CD4-positive, alpha-beta T cell (primary cell): ENCODE measurements at regions not wholly inside any gene's neighbourhood (a gene's known extent, or its start where the extent isn't known, plus 50 kb on each side); places are given as distances from the start of the nearest gene placed in this dataset.

Experiments used
- ATAC-seq: fragments of 200-7000 bp; cut with Tn5 transposase; one replicate; pipeline ENCODE4 v1.10.0; 2022; ENCODE audit warnings: mild to moderate bottlenecking; ENCODE audit not compliant: poor library complexity
- CTCF ChIA-PET: fragments of 350-600 bp; sonication (Branson Sonifier 250); formaldehyde crosslinking; loops from one replicate; lab custom pipeline; 2021; ENCODE audit warnings: antibody characterized with exemption, inconsistent platforms; lab: Charles Lee
- POLR2A ChIA-PET: fragments of 350-600 bp; sonication (Branson Sonifier 250); formaldehyde crosslinking; loops from one replicate; lab custom pipeline; 2021; ENCODE audit warnings: antibody characterized with exemption, inconsistent platforms; lab: Charles Lee
- DNase-seq, 14 experiments: peaks; one replicate each; pipeline ENCODE4 v3.0.0-alpha.2; 2013 to 2020; ENCODE audit warnings: mixed read lengths in 2 of 14
- H3K27ac ChIP-seq, 2 donors: one replicate each; pipeline versions ENCODE4 v1.5.1 to v1.7.0; 2013; ENCODE audit warnings: low read length in 2 of 2, low read depth in 1 of 2, mild to moderate bottlenecking in 1 of 2
- H3K27me3 ChIP-seq, 2 experiments: 1 replicate in 1 of 2; 2 replicates in 1 of 2; pipeline versions ENCODE4 v1.6.1 to v1.7.0; 2013; ENCODE audit warnings: low read length in 2 of 2, control low read depth in 1 of 2, mild to moderate bottlenecking in 1 of 2, moderate library complexity in 1 of 2; ENCODE audit not compliant: insufficient read depth in 2 of 2, control insufficient read depth in 1 of 2
- H3K36me3 ChIP-seq: one replicate; pipeline ENCODE4 v1.6.1; 2013; ENCODE audit warnings: low read length, control low read depth; ENCODE audit not compliant: insufficient read depth
- H3K4me1 ChIP-seq: one replicate; pipeline ENCODE4 v1.6.1; 2013; ENCODE audit warnings: low read length, control low read depth; ENCODE audit not compliant: insufficient read depth
- H3K4me3 ChIP-seq: one replicate; pipeline ENCODE4 v1.5.1; 2013; ENCODE audit warnings: mild to moderate bottlenecking, low read length, moderate library complexity
- H3K9me3 ChIP-seq, 2 experiments: 1 replicate in 1 of 2; 2 replicates in 1 of 2; pipeline versions ENCODE4 v1.6.1 to v1.7.0; 2013; ENCODE audit warnings: low read length in 2 of 2, mild to moderate bottlenecking in 2 of 2, control low read depth in 1 of 2, moderate library complexity in 1 of 2; ENCODE audit not compliant: control insufficient read depth in 1 of 2, insufficient read depth in 1 of 2
- H3K27ac Mint-ChIP-seq: one replicate; pipeline ENCODE4 v1.8.0; 2020; ENCODE audit warnings: mixed read lengths
- H3K27me3 Mint-ChIP-seq: one replicate; pipeline ENCODE4 v1.8.0; 2021; ENCODE audit warnings: mixed read lengths
- H3K36me3 Mint-ChIP-seq: one replicate; pipeline ENCODE4 v1.8.0; 2021; ENCODE audit warnings: low read depth, mixed read lengths
- H3K4me1 Mint-ChIP-seq: one replicate; pipeline ENCODE4 v1.8.0; 2021; ENCODE audit warnings: low read depth, mixed read lengths
- H3K4me3 Mint-ChIP-seq: one replicate; pipeline ENCODE4 v1.8.0; 2020; ENCODE audit warnings: mild to moderate bottlenecking, mixed read lengths
- H3K9me3 Mint-ChIP-seq: one replicate; pipeline ENCODE4 v1.8.0; 2020; ENCODE audit warnings: mixed read lengths
- CTCF ChIP-seq: fragments of 200-600 bp; IDR thresholded peaks from one replicate; pipeline ENCODE4 v1.8.0; 2022; ENCODE audit warnings: antibody characterized with exemption, mild to moderate bottlenecking
- intact Hi-C, 2 experiments: fragments of 100-400 bp; cut with DNase I in 1 of 2; cut with micrococcal nuclease in 1 of 2; formaldehyde crosslinking; loops; one replicate each; pipeline versions ENCODE4 v1.15.1 to v1.9.0; 2023 to 2025; cut with DNase I, micrococcal nuclease

- Histone ChIP-seq H3K36me3 (no peaks in the 10 kb centered on the region), H3K9me3 (no peaks in the 10 kb centered on the region), H3K27me3 (no peaks in the 10 kb centered on the region), H3K27ac (no peak overlapping the region), H3K4me3 (no peak overlapping the region), H3K4me1 (no peaks in the 10 kb centered on the region)
- Mint-ChIP-seq H3K36me3 (no peaks in the 10 kb centered on the region), H3K9me3 (peaks cover 3% of the 10 kb centered on the region), H3K27me3 (no peaks in the 10 kb centered on the region), H3K27ac (no peak overlapping the region), H3K4me3 (no peak overlapping the region), H3K4me1 (no peaks in the 10 kb centered on the region)
- ATAC-seq (no peak), DNase-seq (no peak)
- TF ChIP-seq CTCF, result no peak
- ChIA-PET CTCF (no interaction called here), POLR2A (no interaction called here)
- intact Hi-C loops, result no loop called here
Observed at GRCh38 chr6:92147246-92147645, 1272.1 kb downstream of the EPHA7 start.

GRCh38 chr6:92139601-92140000 lies 1279.8 kb downstream of the EPHA7 start:
- H3K36me3 ChIP-seq, result no peaks in the 10 kb centered on the region
- H3K4me1 Mint-ChIP-seq, result no peaks in the 10 kb centered on the region
- DNase-seq, result no peak
- CTCF ChIA-PET, result no interaction called here
- peaks cover 19% of the 10 kb centered on the region for H3K9me3 Mint-ChIP-seq
- H3K27me3 ChIP-seq, result no peaks in the 10 kb centered on the region
- TF ChIP-seq CTCF, result no peak
- no peak overlapping the region for H3K4me3 ChIP-seq
- H3K4me3 Mint-ChIP-seq, result no peak overlapping the region
- H3K27me3 Mint-ChIP-seq, result no peaks in the 10 kb centered on the region
- H3K36me3 Mint-ChIP-seq, result no peaks in the 10 kb centered on the region
- POLR2A ChIA-PET, result no interaction called here
- intact Hi-C loops, result no loop called here
- no peaks in the 10 kb centered on the region for H3K4me1 ChIP-seq
- no peak overlapping the region for H3K27ac ChIP-seq
- no peak overlapping the region for H3K27ac Mint-ChIP-seq
- H3K9me3 ChIP-seq, result peaks cover 0 to 4% of the 10 kb centered on the region in 2 experiments
- ATAC-seq, result no peak

GRCh38 chr6:92132957-92133356 lies 1286.4 kb downstream of the EPHA7 start:
- ATAC-seq, result no peak
- H3K4me1 ChIP-seq, result no peaks in the 10 kb centered on the region
- no peaks in the 10 kb centered on the region for H3K9me3 ChIP-seq
- H3K36me3 Mint-ChIP-seq, result no peaks in the 10 kb centered on the region
- POLR2A ChIA-PET, result no interaction called here
- CTCF ChIA-PET, result no interaction called here
- H3K27ac Mint-ChIP-seq, result no peak overlapping the region
- DNase-seq, result no peak
- no peak for TF ChIP-seq CTCF
- H3K4me1 Mint-ChIP-seq, result no peaks in the 10 kb centered on the region
- H3K9me3 Mint-ChIP-seq, result peaks cover 11% of the 10 kb centered on the region
- no peaks in the 10 kb centered on the region for H3K27me3 Mint-ChIP-seq
- H3K4me3 Mint-ChIP-seq, result no peak overlapping the region
- intact Hi-C loops, result no loop called here
- H3K4me3 ChIP-seq, result no peak overlapping the region
- H3K36me3 ChIP-seq, result no peaks in the 10 kb centered on the region
- H3K27ac ChIP-seq, result no peak overlapping the region
- no peaks in the 10 kb centered on the region for H3K27me3 ChIP-seq
